GM18499 (cell line): ENCODE measurements at regions not wholly inside any gene's neighbourhood (a gene's known extent, or its start where the extent isn't known, plus 50 kb on each side); places are given as distances from the start of the nearest gene placed in this dataset.
A peak's percentile ranks its signal among the peaks of the same experiment; 100 is the strongest.
"Not testable (repeated sequence)": the region's sequence is repeated elsewhere in the genome, so short reads cannot be mapped to it uniquely, and the experiment has no call there.

ENCODE experiments used
- ATAC-seq: cut with Tn5 transposase; IDR thresholded peaks from one replicate; pipeline ENCODE4 v1.9.1; 2021; ENCODE audit warnings: moderate number of reproducible peaks; ENCODE audit not compliant: insufficient read depth, unreplicated experiment

DNA sequence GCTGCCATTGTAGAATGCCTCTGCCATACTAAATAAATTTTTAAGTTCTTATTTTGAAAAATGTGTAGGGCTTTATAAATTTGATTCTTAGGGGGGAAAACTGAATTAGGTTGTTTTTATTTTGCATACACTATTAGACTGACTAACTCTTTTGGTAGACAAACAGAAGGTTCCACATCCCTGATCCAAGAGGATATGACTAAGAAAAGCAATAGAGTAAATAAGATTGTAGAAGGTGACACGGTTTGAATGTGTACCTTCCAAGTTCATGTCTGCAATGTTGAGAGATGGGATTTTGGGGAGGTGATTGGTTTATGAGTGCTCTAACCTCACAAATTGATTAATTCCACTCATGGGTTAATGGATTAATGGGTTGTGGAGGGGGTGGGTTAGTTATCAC, 127.9 kb downstream of the GLUL start:
- no peak for ATAC-seq

DNA sequence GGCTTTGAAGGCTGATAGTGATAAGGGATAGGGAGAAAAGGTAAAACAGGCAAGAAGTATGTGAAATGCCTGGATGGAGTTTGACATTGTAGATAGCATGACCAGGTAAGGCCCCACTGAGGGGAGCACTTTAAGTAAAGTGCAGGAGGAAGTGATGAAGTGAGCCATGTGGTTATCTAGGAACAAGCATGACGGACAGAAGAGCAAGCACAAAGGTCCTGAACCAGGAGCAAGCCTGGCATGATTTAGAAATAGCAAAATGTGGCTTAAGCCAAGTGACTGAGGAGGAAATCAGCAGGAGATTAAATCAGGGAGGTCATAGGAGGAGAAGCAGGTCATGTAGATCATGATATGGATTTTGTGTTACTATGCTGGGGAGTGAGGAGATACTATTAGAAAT, 129.2 kb downstream of the GLUL start:
- no peak for ATAC-seq

DNA sequence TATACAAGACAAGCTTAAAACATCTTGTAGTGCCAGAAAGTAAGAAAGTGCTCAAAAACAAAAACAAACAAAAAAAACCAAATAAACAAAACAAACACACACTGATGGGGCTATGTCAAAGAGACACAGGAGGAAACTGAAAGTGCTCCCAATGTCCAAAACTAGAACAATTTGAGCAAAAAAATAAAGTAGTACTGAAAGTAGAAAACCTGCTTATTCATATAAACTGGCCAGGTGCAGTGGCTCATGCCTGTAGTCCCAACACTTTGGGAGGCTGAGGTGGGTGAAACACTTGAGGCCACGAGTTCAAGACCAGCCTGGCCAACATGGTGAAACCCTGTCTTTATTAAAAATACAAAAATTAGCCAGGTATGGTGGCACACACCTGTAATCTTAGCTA, 129.9 kb downstream of the GLUL start:
- no peak for ATAC-seq

DNA sequence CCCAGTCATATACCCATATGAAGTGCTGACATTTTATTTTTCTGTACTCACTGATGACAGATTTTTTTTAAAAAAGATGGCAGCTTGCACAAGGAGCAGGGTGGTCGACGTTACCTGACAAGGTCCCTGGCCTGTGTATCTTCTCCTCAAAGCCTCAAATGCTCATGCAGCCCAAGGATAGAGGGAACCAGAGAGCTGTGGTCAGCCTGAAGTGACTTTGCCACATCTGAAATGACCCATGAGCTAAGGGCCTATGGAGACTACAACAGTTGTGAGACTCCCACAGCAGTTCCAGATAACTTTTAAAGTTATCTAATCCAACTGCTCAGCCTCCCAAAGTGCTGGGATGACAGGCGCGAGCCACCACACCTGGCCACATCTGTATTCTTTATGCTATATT, 131.1 kb downstream of the GLUL start:
- ATAC-seq: no peak

DNA sequence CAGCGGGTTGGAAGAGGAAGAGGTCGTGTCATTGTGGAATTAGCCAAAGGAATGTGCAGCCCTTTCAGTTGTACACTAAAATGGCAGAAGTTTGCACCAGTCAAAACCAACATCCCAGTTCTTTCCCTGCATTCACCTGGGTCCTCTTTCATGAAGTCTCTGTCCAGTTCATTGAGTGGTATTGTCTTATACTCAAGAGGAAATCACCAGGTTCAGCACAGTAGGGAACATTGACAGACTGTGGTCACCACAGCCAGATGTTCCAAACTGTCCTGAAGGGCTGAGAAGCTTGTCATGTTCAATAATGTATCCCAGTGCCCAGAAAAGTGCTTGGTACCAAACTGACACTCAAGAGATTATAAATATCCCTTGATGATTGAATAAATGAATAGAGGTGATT, 131.6 kb downstream of the GLUL start:
- ATAC-seq: no peak

DNA sequence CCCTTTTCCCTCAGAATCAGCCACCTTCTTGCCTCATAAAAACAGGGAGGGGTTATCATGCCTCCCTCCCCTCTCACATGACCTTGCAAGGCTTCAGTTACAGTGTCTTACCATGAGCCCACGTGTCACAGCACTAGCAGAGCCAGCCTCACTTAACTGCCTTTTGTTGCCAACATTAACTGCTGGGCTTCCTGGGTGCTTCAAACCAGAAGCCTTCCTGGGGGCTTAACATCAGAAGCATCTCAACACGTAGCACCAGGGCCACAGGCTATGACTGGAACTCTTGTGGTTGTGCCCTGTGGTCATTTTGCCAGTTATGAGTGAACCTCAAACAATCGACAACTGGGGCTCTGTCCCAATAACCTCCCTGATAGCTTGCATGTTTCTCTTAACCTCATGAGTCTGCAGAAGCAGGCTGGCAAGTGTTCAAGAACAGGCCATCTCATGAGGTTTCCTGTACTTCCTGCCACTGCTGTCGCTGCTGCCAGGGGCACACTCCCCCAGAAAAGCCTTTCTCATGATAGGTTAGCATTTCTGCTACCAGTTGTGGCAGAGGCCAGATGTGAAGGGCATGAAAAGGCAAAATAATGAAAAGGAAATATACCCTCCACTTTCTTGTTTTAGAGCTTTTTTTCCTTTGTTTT, 132.2 kb downstream of the GLUL start:
- no peak for ATAC-seq

DNA sequence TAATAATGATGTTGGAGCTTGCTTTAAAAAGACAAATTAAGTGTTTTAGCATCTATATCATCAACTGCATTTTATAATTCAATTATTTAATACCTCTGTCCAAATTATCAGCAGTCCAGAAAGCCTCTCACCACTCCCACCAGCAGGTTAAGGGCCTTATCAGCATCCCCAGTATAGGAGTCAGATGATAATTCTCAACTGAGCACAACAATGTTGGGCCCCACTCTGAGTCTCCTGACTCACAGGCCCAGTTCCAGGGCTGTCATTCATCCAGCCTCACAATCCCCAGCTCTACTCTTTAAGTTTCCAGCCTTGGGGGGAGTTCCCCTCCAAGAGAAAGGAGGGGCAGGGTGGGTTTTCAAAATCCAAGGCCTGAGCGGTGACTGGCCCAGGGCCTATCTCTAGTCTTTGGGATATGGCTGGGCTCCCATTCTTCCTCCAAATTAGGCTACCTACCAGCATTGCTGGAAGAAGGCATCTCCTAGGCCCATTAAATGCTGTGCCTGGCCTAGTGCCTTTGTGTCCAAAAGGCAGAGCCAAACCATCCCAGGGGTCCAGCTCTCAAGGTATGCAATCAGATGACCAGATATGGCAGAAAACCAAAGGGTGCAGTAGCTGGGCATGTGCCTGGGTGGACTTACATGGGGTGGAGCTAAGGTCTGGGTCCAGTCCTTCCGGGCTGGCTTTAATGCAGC, 134.1 kb downstream of the GLUL start:
- no peak for ATAC-seq

DNA sequence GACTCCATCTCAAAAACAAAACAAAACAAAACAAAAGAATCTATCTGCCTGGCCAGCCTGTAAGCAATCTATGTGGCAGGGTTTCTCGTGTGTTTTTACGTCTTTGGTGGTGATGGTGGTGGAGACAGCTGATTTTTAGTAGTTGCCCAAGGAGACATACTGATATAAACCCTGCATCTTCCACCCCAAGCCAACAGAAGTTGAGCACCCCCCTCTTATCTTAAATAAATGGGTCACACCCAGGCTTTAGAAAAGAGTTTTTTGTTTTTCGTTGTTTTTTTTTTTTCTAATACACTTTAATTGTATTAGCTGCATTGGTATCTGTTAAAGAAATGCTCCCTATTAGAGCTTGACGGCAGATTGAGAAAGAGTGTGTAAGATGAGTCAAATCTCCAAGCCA, 134.7 kb downstream of the GLUL start:
- no peak for ATAC-seq

DNA sequence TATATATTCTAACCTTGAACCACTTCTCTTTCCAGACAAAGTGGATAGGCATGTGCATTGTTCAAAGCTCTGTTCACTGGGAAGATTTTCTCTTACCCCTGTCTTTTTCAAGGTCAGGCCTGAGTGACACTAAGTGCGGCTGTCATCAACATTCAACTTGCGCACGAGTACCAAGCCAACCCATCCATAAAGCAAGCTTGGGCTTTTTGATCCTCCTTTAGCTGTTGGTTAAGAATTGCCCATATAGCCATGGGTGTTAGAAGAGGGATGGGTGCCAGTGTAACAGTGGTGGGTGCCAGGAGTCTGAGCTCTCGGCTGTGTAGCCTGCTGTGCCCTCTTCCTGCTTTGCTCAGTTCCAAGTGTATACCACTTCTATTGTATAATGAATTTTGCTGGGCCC, 136.1 kb downstream of the GLUL start:
- ATAC-seq: no peak

DNA sequence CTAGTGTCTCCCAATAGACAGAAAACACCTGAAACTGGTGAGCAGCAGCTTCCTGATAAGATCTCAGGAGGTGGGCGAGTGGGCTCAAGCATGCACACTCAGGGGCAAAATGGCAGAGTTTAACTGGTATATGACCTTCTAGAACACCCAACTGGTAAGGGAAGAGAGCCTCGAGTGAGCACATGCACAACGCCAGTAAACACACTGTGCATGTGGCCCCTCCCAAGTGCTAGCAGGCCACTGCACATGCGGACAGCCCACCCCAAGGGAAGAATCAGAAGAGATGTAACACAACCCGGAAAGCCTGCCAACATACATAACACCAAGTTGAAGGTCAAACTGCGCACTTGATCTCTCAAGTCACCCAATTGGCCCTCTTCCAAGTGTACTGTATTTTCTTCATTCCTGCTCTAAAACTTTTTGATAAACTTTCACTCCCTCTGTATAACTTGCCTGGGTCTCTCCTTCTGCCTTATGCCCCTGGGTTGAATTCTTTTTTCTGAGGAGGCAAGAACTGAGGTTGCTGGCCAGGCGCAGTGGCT, 138.2 kb downstream of the GLUL start:
- no peak for ATAC-seq

DNA sequence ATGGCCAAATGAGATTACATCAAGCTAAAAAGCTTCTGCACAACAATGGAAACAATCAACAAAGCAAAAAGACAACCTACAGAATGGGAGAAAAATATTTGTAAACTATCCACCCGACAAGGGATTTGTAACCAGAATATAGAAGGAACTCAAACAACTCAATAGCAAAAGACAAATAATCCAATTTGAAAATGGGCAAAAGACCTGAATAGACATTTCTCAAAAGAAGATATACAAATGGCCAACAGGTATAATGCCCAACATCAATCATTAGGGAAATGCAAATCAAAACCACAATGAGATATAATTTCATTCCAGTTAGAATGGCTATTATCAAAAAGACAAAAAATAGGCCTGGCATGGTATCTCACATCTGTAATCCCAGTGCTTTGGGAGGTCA, 140.0 kb downstream of the GLUL start:
- ATAC-seq: no peak

DNA sequence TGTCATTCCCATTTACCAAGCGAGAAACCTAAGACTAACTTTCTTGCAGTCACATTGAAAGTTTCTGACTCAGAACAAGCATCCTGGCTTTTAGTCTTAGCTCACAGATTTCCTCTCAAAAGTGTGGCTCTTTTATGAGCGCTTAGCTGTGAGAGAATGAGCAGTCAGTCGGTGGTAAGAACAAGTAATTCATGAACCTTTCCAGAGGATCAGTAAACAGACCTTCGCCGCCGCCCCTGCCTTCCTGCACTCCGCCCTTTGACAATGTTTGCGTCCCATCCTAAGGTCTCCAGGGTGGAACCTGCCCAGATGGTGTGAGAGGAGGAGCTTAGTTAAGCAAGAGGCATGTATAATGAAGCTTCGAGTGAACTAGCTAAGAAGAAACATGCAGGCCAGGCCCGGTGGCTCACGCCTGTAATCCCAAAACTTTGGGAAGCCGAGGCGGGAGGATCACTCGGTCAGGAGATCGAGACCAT, 142.4 kb downstream of the GLUL start:
- peak; percentile 76 for ATAC-seq

DNA sequence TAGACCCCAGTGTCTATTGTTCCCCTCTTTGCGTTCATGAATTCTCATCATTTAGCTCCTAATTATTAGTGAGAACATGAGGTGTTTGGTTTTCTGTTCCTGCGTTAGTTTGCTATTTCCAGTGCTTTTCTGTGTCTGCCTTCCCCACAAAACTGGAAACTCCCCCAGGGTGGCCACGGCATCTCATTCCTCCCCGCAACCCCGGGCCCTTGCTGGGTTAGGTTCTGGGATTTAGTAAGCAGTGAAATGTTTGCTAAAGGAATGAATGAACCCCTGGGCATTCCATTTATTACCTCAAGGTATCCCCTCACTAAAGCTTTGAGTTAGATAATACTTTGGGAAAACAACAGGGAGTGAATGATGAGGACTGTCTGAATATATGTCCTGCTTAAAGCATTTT, 142.9 kb downstream of the GLUL start:
- ATAC-seq: no peak

DNA sequence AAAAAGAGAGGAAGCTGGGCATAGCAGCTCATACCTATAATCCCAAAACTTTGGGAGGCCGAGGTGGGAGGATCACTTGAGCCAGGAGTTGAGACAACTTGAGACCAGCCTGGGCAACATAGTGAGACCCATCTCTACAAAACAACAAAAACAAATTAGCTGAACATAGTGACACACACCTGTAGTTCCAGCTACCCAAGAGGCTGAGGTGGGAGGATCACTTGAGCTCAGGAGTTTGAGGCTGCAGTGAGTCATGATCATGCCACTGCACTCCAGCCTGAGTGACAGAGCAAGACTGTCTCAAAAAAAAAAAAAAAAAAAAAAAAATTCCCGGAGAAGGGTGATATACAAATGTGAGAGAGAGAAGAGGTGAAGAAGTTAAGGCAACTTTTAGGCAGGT, 143.8 kb downstream of the GLUL start:
- not testable (repeated sequence) for ATAC-seq

DNA sequence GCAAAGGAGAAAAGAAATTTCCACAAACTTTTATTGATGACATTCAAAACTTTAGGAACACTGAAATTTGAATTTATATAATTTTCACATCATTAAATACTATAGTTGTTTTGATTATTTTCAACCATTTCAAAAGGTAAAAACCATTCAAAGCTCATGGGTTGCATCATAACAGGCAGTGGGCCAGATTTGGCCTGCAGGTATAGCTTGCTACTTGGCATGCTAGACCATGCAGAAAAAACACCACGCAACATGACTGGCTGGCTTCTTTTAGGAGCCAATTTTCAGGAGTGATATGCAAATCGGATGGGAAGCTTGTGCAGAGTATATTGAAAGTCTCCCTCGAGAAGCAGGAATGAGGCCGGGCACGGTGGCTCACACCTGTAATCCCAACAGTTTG, 144.8 kb downstream of the GLUL start:
- ATAC-seq: no peak

DNA sequence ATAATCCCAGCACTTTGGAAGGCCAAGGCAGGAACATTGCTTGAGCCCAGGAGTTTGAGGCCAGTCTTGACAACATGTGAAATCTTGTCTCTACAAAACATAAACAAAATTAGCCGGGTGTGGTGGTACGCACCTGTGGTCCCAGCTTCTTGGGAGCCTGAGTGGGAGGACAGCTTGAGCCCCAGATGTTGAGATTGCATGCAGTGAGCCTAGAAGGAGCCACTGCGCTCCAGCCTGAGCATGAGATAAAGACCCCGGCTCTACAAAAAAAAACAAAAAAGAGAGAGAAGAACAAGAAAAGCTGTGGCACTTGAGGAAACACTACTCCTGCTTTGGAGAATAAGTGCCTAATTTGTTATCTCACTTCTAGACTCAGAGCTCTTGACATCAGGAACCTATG, 146.6 kb downstream of the GLUL start:
- ATAC-seq: no peak

DNA sequence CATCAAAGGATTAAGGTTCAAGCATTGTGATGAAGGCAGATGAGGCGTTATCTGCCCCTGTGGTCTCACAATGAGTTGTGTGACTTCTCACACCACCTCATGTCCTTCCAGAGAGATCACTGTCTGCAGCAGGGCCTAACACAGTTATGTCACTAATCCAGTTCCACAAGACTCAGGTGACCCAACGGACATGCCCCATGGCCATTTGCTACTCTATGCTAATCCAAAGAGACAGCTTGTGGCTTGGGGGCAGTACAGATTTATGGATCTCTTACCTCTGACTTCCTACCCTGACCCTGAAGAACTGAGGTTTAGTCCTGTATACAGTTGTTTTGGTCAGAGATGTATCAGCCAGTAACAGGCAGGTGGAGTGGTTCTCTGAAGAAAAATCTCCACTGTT, 147.1 kb downstream of the GLUL start:
- ATAC-seq: no peak

DNA sequence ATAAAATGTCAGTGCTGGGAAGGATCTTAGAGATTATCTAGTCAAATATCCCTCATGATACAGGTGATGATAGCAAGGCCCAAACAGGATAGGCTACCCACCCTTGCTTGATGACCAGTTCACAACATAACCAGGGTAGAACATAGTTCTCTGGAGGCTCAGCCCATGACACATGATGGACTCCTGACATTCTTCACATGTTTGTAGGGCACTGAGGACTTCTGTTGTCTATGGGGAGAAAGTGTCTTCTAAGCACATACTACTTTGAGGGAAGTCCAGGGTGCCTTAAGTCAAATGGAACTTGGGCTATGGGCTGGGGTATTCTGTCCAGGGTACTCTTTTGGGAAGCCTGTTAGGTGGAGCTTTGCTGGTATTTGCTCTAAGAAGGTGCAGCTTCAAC, 148.9 kb downstream of the GLUL start:
- ATAC-seq: no peak

DNA sequence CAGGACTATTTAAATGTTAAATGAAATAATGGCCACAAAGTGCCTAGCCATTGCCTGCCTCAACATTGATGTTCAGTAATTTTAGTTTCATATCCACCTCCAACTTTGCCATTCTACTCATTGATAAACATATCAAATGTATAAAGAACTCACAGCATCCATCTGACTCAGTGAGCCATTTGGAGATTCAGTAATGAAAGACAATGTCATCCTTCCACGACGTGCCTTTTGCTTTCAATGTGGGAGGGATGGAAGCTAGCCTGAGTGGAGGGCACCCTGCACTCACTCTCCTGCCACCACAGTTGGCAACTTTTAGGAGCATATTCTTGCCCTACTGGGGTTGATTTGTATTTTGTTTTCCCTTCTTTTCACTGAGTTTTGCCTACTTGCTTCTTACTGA, 151.5 kb downstream of the GLUL start:
- no peak for ATAC-seq

DNA sequence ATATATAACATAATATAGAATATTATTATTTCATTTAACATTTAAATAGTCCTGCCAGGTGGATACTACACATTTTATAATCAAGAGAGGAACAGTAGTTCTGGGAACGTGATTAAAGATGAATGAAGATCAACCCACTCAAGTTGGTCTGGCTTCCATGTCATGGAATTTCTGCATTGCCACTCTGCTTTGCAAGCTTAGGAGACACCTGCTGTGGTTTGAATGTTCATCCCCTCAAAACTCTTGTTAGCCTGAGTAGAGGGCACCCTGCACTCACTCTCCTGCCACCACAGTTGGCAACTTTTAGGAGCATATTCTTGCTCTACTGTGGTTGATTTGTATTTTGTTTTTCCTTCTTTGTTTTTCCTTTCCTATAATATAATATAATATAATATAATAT, 153.2 kb downstream of the GLUL start:
- ATAC-seq: no peak

DNA sequence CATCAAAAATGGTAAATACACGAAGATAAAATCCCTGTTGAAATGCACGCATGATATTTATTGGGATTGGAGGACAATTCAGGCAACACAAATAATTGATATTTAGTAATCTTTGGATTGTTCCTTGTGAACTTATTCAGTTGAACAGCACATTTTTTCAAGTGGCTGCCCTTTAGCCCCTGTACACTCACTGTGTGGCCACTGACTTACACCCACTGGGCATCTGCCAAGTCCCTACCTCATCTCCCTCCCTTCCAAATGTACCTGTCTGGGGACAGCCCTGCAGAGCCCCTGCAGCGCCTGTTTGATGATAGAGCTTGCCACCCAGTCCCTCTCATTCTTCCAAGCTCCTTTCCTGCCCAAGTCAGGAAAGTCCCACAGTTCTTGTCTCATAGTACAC, 154.3 kb downstream of the GLUL start:
- ATAC-seq: no peak

DNA sequence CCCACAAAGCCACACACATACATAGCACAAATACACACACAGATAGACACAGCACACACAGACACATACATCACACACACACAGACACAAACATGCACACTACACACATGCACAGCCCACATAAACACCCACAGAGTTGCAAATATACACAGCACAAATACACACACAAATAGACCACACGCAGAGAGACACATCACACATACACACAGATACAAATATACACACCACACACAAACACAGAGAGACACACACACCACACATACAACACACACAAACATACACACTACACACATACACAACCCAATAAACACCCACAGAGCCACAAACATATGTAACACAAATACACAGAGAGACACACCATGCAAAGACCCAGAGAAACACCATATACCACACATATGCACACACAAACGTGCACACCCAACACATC, 154.9 kb downstream of the GLUL start:
- ATAC-seq: no peak
